OCI-LY7 (cell line): ENCODE measurements at regions not wholly inside any gene's neighbourhood (a gene's known extent, or its start where the extent isn't known, plus 50 kb on each side); places are given as distances from the start of the nearest gene placed in this dataset.

Source experiments
- BruUV-seq: library from RNA; stranded (reverse); fragments of 400-500 nt; replicated peaks from 2 replicates; lab custom pipeline; 2021; lab: Mats Ljungman, UMichigan
- CTCF ChIA-PET: fragments of 300-600 bp; sonication (Branson Sonifier 250); formaldehyde crosslinking; loops from one replicate; lab custom pipeline; 2022; ENCODE audit warnings: antibody characterized with exemption; ENCODE audit not compliant: unreplicated experiment; lab: Charles Lee
- POLR2A ChIA-PET: fragments of 300-600 bp; sonication (Branson Sonifier 250); formaldehyde crosslinking; loops from one replicate; lab custom pipeline; 2022; ENCODE audit warnings: antibody characterized with exemption; lab: Charles Lee
- DNase-seq: peaks from one replicate; pipeline ENCODE4 v3.0.0-alpha.2; 2015; ENCODE audit warnings: low spot score
- H2AFZ ChIP-seq: fragments of 200-600 bp; sonication (generic), shearing (Covaris generic); 2 replicates; pipeline ENCODE4 v1.6.1; 2014; ENCODE audit warnings: mild to moderate bottlenecking, antibody characterized with exemption, low read length, moderate library complexity
- H3K27ac ChIP-seq: fragments of 200-600 bp; sonication (generic); 2 replicates; pipeline ENCODE4 v1.5.1; 2014; ENCODE audit warnings: mixed run types, low read depth, mild to moderate bottlenecking, moderate library complexity, low read length, inconsistent platforms; ENCODE audit not compliant: poor library complexity, severe bottlenecking
- H3K36me3 ChIP-seq: fragments of 200-600 bp; sonication (generic); 2 replicates; pipeline ENCODE4 v1.6.1; 2014; ENCODE audit warnings: mild to moderate bottlenecking, antibody characterized with exemption, low read length, moderate library complexity, mixed read lengths; ENCODE audit not compliant: insufficient read depth
- H3K4me1 ChIP-seq: fragments of 200-600 bp; sonication (generic); 2 replicates; pipeline ENCODE4 v1.5.1; 2014; ENCODE audit warnings: mild to moderate bottlenecking, low read length; ENCODE audit not compliant: insufficient read depth, poor library complexity, severe bottlenecking
- H3K4me2 ChIP-seq: fragments of 200-600 bp; sonication (generic); 2 replicates; pipeline ENCODE4 v1.6.1; 2014; ENCODE audit warnings: mild to moderate bottlenecking, low read length
- H3K4me3 ChIP-seq: fragments of 200-600 bp; sonication (generic); 2 replicates; pipeline ENCODE4 v1.5.1; 2014; ENCODE audit warnings: mild to moderate bottlenecking, low read depth, low read length; ENCODE audit not compliant: poor library complexity, severe bottlenecking
- H3K79me2 ChIP-seq: fragments of 200-600 bp; sonication (generic); 2 replicates; pipeline ENCODE4 v1.6.1; 2016; ENCODE audit warnings: low read depth, mild to moderate bottlenecking, low read length, moderate library complexity, mixed read lengths; ENCODE audit not compliant: insufficient read depth
- H3K9me2 ChIP-seq: fragments of 200-600 bp; sonication (generic); 2 replicates; pipeline ENCODE4 v1.6.1; 2016; ENCODE audit warnings: mild to moderate bottlenecking, low read length, mixed read lengths; ENCODE audit not compliant: insufficient read depth
- H3K9me3 ChIP-seq: fragments of 200-600 bp; sonication (generic); 2 replicates; pipeline ENCODE4 v1.6.1; 2014; ENCODE audit warnings: mild to moderate bottlenecking, mixed run types, low read length, mixed read lengths
- H4K20me1 ChIP-seq: fragments of 200-600 bp; sonication (generic); 2 replicates; pipeline ENCODE4 v1.6.1; 2014; ENCODE audit warnings: mild to moderate bottlenecking, antibody characterized with exemption, low read length, moderate library complexity, mixed read lengths; ENCODE audit not compliant: insufficient read depth
- EZH2phosphoT487 ChIP-seq: fragments of 200-600 bp; sonication (generic); IDR thresholded peaks from 2 replicates; pipeline ENCODE4 v1.6.1; 2018; ENCODE audit warnings: low read depth, borderline replicate concordance, mild to moderate bottlenecking, mixed run types, antibody characterized with exemption, low read length, moderate library complexity, mixed read lengths
- intact Hi-C: fragments of 100-400 bp; cut with micrococcal nuclease; formaldehyde crosslinking; loops from one replicate; pipeline ENCODE4 v1.10.0; 2022; ENCODE audit not compliant: unreplicated experiment
- TF ChIP-seq, protein P1 (sequence below): fragments of 200-600 bp; sonication (generic); conservative IDR thresholded peaks from 2 replicates; pipeline ENCODE4 v1.5.1; 2014; ENCODE audit warnings: mild to moderate bottlenecking, antibody characterized with exemption, low read length, moderate library complexity, mixed read lengths

DNA sequence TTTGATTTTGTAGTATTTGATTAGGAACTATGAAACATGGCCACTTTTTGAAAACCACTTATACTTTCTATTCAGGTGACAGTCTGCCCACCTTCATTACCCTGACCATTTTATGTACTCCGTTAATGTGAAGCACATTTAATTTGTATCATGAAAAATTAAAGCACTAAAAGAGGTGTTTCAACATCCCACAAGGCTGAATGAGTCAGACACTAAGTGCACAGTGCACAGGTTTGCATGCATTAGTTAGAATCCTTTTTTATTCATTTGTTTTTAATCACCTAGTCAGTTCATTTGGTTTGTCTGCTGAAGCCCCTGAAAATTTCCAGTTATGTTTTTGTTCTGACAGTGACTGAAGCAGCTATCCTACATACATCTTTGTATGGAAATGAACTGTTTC is 271.0 kb downstream of the SLITRK5 start:
- Histone ChIP-seq H3K4me2 (no peak overlapping the region), H3K4me1 (no peaks in the 10 kb centered on the region), H3K4me3 (no peak overlapping the region), H3K79me2 (no peaks in the 10 kb centered on the region), H3K9me2 (no peaks in the 10 kb centered on the region), H3K36me3 (no peaks in the 10 kb centered on the region), H3K27ac (no peak overlapping the region), H2AFZ (no peak overlapping the region), H4K20me1 (no peaks in the 10 kb centered on the region), H3K9me3 (no peaks in the 10 kb centered on the region)
- TF ChIP-seq EZH2phosphoT487: no peak
- TF ChIP-seq, protein P1, sequence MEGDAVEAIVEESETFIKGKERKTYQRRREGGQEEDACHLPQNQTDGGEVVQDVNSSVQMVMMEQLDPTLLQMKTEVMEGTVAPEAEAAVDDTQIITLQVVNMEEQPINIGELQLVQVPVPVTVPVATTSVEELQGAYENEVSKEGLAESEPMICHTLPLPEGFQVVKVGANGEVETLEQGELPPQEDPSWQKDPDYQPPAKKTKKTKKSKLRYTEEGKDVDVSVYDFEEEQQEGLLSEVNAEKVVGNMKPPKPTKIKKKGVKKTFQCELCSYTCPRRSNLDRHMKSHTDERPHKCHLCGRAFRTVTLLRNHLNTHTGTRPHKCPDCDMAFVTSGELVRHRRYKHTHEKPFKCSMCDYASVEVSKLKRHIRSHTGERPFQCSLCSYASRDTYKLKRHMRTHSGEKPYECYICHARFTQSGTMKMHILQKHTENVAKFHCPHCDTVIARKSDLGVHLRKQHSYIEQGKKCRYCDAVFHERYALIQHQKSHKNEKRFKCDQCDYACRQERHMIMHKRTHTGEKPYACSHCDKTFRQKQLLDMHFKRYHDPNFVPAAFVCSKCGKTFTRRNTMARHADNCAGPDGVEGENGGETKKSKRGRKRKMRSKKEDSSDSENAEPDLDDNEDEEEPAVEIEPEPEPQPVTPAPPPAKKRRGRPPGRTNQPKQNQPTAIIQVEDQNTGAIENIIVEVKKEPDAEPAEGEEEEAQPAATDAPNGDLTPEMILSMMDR: no peak
- DNase-seq: no peak
- intact Hi-C loops: no loop called here
- CTCF ChIA-PET: no interaction called here
- POLR2A ChIA-PET: no interaction called here
- BruUV-seq: no TSS peak

DNA sequence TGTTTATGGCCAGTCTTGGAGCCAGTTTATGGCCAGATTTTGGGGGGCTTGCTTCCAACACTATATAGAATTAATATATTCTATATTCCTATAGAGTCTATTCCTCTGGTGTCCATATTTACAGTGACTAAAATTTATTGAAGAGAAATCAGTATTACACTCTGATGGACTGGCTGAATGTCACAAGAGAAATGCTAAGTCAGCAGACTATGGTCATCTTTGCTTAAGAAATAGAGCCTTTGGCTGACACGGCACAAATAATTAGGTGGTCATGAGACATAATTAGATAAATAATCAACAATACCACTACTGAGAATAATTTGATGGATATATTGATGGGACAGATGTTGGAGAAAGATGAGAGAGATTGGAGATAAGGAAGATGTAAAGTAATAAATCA is 272.9 kb downstream of the SLITRK5 start:
- Histone ChIP-seq H3K4me3 (no peak overlapping the region), H4K20me1 (no peaks in the 10 kb centered on the region), H3K4me1 (no peaks in the 10 kb centered on the region), H3K4me2 (no peak overlapping the region), H3K79me2 (no peaks in the 10 kb centered on the region), H3K27ac (no peak overlapping the region), H2AFZ (no peak overlapping the region), H3K9me2 (no peaks in the 10 kb centered on the region), H3K36me3 (no peaks in the 10 kb centered on the region), H3K9me3 (no peaks in the 10 kb centered on the region)
- ChIA-PET CTCF (no interaction called here), POLR2A (no interaction called here)
- no TSS peak for BruUV-seq
- intact Hi-C loops: no loop called here
- TF ChIP-seq EZH2phosphoT487: no peak
- TF ChIP-seq, protein P1: no peak
- DNase-seq: no peak

GRCh38 chr13:87952377-87952776 is 281.2 kb downstream of the SLITRK5 start:
- H3K9me3 ChIP-seq: no peaks in the 10 kb centered on the region
- no peaks in the 10 kb centered on the region for H3K4me1 ChIP-seq
- no peak for TF ChIP-seq EZH2phosphoT487
- no peak overlapping the region for H3K27ac ChIP-seq
- H3K9me2 ChIP-seq: no peaks in the 10 kb centered on the region
- no peak overlapping the region for H2AFZ ChIP-seq
- H4K20me1 ChIP-seq: no peaks in the 10 kb centered on the region
- no peaks in the 10 kb centered on the region for H3K79me2 ChIP-seq
- H3K36me3 ChIP-seq: no peaks in the 10 kb centered on the region
- CTCF ChIA-PET: no interaction called here
- POLR2A ChIA-PET: no interaction called here
- DNase-seq: no peak
- intact Hi-C loops: no loop called here
- H3K4me3 ChIP-seq: no peak overlapping the region
- BruUV-seq: no TSS peak
- H3K4me2 ChIP-seq: no peak overlapping the region
